HG03175 (cell line): ENCODE measurements at regions not wholly inside any gene's neighbourhood (a gene's known extent, or its start where the extent isn't known, plus 50 kb on each side); places are given as distances from the start of the nearest gene placed in this dataset.
"Not testable (repeated sequence)": the region's sequence is repeated elsewhere in the genome, so short reads cannot be mapped to it uniquely, and the experiment has no call there.

Experiments used
- ATAC-seq: cut with Tn5 transposase; IDR thresholded peaks from one replicate; pipeline ENCODE4 v1.9.1; 2021; ENCODE audit warnings: mild to moderate bottlenecking, moderate library complexity; ENCODE audit not compliant: unreplicated experiment

DNA sequence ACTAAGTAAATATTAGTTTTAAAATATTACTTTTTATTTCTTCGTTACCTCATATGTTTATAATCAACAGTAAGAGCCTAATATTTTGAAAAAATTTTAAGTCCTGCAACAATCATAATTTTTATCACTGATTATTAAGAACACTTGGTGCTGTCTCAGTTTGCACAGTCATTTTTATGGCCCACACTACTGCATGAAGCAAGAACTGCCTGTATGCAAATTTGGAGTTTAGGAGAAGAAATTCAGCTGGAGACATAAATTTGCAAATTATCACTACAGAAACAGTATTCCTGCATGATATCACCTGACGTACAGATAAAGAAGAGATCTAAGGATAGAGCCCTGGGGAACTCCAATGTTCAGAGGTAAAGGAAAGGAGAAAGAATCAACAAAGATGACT lies 144.1 kb upstream of the RBBP8 start:
- ATAC-seq, result no peak

DNA sequence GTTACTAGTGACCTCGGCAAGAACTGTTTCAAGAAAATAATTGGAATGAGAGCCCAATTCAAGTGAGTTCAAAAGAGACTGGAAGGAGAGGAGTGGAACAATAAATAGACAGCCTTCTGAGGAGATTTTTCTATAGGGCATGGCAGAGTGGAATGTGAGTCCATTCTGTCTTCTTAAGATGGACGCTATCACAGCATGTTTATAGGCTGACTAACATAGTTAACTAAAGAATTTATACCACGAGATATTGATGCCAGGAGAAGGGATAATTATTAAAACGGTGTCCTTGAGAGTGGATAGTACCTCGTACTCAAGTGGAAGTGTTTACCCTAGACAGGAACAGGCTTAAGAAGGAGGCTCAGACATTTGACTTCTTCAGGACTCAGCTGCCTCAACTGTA lies 143.5 kb upstream of the RBBP8 start:
- ATAC-seq, result no peak

DNA sequence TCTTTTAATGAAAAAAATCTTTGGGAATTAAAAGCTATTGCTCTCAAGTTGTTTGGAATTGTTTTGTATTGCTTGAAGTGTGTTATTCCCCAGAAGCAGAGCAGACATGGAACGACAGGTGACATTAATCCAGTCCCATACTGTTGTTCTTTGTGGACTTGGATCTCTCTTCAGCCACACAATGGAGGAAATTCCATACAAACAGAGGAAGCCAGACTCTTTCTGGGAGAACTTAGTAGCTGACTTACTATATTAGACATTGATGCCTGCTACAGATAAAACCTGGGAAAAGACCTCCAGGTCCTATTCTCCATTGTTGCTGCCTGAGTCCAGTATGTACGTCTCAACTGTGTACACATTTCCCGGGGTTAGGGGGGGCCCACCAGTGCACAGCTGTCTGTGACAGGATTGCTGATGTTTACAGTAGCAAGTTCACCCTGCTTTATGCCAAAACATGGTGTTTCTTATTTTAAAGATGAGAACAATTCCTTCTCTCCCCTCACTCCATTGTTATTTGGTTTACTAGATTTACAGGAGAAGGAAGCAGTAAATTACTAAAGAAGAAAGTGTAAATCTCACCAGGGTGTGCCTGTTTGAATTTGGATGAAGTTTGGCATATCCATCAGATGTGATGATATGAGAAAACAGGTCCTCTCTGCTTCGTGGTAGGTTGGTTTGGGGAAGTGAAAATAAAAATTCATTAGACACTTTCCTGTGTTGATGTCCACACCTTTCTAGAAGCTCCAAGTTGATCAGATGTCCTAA lies 142.4 kb upstream of the RBBP8 start:
- no peak for ATAC-seq

DNA sequence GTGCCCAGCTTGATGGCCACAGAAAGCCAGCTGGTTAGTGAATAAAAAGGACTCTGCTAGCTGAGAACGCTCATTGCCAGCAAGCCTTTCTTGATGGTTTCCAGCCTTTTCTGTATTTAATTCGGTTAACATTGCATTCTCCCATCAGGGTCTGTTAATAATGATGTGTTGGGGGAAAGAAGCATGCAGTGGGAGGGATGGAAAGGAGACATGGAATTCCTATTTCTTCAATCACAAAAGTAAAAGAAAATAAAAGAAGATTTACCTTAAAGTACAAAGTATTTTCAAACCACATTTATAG lies 141.9 kb upstream of the RBBP8 start:
- ATAC-seq, result no peak

DNA sequence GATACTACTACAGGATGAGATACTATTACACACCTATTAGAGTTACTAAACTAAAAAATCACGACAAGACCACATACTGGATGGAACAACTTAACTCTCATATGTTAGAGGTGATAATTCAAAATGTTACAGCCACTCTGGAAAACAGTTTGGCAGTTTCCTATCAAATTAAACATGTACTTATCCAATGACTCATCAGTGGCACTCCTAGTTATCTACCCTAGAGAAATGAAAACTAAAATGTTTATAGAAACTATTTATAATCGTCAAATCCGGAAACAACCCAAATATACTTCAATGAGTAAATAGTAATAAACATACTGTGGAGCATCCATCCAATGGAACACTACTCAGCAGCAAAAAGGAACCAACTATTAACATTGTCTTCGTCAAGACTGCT lies 137.0 kb upstream of the RBBP8 start:
- no peak for ATAC-seq

DNA sequence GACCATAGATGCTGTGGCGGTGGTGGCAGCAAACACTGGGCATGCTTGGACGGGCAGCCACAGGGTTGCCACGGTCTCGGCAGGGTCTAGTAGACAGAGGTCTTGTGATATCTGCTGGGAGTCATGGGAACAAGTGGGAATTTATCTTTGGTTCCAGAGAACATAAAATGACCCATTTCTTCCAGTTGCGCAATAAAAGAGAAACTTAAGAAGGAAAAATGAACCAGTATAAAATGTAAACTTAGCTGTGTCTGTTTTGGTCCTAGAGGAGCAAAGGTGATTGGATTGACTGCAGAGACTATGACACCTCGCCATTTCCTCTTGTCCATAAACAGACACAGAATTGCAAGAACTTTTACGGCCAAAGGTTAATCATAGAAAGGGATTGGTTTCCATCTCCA lies 132.6 kb upstream of the RBBP8 start:
- no peak for ATAC-seq

DNA sequence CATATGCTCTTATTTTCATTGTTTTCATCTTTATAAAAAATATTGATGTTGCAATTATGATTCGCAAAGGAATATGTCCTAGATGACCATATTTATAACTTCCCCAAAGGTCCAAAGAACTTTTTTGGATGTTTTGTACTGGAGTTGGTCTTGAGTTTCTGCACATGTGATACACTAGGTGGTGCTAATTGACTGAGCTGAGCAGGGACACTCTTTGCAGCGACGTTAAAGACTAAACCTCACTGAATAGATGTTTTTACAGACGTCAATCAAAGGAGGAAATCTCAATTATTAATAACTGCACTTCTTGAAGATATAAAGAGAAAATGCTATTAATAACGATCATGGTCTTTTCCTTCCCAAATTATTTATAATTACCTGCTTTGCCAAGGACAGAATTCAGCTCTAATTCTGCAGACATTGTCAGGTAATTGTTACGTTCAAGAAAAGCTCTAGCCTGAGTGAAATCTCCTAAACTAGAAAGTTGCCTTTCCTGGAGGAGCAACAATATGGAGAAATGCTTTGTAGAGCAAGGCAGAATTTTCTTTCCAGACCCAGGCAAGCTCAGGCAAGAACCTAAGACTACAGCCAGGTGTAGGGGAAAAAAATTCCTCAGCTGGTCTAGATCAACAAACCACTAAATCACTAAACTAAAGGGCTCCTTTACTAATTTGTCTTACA lies 119.3 kb upstream of the RBBP8 start:
- peak; percentile 50 for ATAC-seq

DNA sequence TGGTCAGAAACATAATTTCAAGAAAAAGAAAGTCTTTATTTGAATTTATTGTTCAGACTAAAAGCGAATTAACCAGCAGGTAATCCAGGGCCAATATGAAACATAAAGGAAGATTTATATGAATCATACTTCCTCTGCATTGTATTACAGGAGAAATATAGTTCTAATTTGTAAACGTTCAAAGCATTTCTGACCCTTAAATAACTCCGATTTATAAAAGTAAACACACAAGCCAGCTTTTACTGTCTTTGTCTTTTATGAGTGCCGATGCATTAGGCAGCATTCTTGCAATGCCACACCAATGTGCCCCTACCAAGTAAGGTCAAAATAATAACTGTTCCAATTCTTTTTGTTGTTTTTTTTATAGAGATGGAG lies 118.8 kb upstream of the RBBP8 start:
- no peak for ATAC-seq

DNA sequence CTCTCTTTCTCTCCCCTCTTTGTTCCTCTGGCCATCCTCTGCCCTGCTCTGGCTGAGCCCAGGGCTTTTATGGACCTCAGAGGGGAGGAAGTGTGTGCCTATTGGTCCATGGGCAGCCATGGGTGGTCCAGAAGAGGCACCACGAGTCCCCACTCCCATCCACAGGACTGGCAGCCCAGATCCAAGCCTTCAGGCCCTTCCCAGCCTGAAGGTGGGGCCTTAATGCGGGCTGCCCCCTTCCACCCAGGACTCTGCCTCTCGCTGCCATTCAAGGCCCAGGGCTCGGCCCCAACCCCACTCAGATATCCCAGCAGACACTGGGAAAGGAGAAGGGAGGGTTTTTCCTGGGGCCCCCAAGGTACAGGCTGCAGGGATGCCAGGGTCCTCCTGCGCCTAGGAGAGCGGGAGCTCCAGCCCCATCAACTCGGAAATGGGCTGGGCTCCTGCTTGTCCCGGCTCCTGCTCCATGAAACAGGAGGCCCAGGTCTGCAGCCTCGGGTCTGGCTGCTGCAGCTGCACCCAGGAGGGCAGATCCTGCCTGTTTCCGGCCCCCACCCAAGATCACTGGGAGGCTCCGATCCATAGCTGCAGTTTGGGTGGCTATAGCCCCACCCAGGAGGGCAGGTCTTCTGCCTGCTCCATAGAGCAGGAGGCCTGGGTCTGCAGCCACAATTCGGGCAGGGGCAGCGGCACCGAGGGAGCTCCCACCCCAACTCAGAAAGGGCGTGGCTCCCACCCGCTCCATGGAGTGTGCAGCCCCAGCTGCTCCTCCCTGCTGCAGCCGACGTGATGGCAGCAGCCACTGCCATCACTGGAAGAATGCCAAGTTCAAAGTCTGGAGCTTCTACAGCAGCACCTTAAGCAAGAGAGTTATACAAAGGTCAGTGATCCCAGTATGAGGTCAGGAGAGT lies 116.6 kb upstream of the RBBP8 start:
- ATAC-seq, result no peak

DNA sequence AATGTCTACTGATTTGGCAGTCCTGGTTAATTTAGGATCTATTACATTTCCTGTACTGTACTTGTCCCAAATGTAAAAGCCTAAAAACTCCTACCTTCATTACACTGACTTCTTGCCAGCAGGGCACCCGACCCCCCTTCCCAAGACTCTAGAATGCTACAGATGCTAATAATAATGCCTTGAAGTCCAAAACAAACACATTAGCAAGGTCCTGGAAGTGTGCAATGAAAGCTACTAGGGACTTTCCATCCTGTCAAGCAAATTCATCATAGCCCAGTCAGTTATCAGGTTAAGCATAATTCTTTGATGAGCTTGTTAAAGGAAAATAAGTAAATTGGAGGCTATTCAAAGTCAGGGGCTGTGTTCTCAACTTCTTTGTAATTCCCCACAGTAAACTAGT lies 115.3 kb upstream of the RBBP8 start:
- no peak for ATAC-seq

DNA sequence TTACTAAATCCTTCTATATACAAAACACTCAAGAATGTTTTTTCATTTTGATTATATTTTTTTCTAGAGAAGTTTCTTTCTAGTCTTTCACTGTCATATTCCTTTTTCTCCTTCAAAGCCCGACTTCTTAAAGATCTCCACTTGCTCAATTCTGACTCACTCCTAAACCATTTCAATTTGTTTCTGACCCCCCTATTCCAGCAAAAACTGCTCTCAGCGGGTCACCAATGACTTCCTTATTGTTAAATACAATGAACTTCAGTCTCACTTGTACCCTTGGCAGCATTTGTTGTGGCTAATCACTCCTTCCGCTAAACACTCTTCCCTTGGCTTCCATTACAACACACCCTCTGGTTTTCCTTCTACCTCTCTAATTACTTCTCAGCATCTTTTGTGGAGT lies 111.1 kb upstream of the RBBP8 start:
- ATAC-seq, result no peak

DNA sequence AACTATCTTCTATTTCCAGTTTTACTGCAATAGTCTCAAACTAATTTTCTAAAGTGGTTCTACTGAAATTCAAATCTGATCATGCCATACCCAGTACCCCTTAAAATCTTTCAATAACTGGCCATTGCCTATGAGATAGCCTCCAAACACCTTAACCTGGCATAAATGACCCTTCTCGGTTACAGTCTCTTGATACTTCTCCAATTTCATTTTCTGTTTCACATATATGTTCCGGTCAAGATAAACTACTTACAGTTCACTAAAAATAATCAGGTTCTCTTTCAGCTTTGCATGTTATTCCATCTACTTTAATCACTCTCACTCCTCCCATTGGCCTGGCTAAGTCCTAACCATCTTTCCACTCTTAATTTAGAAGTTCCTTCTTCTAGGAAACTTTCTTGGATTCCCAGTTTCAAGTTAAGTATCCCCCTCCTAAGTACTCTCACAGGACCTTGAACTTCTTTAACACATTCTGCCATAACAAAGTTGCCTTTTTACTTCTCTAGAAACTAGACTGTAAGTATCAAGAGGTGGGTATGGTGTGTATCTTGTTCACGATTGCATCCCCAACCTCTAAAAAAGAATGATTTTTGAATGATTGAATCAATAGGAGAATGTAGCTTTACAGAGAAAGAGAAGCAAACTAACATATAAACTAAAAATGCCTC lies 110.2 kb upstream of the RBBP8 start:
- peak; percentile 91 for ATAC-seq

DNA sequence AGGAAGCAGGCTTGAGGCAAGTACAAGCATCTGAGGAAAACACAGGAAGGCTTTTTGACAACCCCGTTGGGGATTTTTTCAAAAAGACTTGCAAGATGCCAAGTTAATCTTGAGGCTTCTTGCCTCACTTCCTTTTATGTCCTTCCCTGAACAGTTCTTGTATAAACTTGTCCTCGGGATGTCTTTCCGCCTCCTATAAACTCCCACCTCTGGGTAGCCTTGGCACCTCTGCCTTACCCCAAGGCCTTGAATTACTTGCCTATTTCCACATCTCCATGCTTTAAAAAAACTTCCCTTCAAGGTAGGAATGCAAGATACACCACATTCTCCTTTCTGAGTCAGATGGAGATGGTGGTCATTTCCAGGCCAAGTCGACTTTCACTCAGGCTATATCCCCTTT lies 106.4 kb upstream of the RBBP8 start:
- ATAC-seq, result no peak

DNA sequence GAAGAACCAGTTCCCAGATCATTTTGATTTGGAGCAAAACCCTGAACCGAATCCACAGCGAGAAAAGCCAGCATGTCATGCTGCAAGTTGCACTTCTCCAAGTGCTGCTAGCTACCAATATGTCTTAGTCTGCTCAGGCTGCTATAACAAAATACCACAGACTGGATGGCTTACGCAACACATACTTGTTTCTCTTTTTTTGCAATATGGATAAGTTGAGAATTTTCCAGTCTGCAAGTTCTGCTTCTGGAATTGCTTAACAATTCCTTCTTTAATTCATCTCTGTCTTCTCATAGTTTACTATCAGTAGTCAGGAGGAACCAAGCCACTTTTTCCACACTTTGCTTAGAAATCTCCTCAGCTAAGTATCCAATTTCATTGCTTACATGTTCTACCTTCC lies 105.9 kb upstream of the RBBP8 start:
- no peak for ATAC-seq

DNA sequence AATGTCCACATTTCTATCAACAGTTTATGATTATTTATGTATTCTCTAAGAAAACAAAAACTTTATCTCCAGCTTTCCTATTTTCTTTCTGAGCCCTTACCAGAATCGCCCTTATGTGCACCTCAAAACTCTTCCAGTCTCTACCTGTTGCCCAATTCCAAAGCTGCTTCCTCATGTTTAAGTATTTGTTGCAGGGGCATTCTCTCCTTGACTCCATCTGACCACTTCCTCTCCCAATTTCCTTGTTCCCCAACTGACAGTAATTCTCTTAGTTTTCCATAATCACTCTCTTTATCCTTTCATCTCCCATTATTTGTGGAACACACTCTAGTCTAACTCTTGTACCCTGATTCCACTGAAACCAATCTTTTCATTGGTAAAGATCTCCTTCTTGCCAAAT lies 105.4 kb upstream of the RBBP8 start:
- no peak for ATAC-seq

DNA sequence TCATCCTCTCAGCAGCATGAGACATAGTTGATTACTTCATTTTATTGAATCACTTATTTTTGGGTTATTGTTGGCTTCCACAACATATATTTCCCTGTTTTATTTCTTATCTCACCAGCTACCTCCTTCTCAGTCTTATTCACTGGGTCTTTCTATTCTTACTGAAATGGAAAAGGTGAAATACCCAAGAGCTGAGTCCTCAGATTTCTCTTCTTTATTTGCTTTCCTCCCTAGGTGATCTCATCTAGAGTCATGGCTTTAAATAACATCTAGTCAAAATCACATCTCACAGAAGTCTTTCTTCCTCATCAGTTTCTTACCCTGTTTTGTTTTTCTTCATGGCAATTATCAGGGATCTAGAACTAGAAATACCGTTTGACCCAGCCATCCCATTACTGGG lies 105.0 kb upstream of the RBBP8 start:
- no peak for ATAC-seq

DNA sequence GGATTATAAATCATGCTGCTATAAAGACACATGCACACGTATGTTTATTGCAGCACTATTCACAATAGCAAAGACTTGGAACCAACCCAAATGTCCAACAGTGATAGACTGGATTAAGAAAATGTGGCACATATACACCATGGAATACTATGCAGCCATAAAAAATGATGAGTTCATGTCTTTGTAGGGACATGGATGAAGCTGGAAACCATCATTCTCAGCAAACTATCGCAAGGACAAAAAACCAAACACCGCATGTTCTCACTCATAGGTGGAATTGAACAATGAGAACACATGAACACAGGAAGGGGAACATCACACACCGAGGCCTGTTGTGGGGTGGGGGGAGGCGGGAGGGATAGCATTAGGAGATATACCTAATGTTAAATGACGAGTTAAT lies 104.5 kb upstream of the RBBP8 start:
- ATAC-seq, result not testable (repeated sequence)

DNA sequence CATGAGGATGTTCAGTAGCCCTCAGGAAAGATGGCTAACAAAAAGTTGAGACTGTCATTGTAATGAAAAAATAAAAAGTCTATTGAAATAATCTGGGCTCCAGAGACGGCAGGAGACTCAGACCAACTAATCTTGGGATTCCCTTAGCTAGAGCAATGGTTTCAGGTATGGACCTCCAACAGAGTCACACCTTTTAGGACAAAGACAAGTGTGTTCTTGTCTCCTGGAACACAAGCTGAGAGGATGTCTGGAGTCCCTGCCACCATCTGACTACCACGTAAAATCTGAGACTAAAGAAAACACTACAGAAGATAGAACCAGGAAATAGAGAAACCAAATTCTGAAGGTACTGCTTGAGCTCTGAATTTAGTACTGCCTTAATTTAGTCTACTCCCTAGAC lies 103.3 kb upstream of the RBBP8 start:
- ATAC-seq, result no peak

DNA sequence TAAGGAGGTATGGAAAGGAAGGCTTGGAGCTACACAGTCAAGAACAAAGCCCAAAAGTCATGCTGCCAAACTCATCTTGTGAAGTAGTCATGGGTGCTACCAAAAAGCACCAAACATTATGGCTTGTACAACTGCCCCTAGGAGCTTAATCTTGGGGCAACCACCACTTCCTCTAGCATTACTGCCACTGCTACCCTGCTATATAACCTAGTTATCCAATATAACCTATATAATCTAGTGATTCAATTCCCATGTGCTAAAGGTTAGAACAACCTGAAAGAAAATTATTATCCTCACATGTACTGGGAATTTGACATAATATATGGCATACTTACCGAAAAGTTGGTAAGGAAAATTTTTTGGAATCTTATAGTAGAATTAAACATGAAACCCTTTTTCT lies 102.6 kb upstream of the RBBP8 start:
- no peak for ATAC-seq

DNA sequence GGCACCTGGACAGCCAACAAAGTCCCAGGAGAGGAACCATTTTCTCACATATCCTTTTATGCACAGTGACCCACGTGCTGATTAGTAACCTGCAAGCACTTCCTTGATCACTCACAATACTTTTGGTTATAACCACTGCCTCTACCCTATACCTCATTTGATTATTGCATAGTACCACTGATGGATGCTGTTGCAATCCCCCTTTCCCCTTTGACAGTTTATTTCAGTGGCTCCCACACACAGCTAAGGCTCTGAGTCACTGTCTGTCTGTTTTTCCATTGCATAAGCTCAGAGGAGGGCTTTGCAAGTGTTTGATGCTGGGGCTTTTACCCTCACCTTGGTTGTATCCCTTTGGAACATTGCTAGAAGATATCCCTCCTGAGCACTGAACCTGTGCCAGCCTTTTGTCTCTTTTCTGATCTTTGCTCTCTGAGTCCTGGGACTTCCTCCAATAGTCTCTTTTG lies 101.7 kb upstream of the RBBP8 start:
- ATAC-seq, result no peak

DNA sequence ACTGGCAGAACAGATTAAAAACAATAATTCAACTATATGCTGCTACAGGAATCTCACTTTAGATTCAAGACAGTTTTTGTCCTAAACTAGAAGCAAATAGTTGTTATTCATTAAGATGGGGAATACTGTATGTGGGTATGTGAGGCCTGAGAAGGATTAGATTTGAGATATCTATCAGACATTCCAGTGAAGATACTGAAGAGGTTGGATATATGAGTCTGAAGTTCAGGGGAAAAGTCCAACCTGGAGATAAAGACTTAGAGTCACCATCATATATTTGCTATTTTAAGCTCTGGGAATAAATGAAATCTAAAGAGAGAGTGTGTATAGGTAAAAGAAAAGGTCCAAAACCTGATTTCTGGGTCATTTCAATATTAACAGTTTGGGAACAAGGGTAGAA lies 96.2 kb upstream of the RBBP8 start:
- no peak for ATAC-seq
